Astrocyte (in vitro differentiated cells and primary cell): ENCODE measurements at regions not wholly inside any gene's neighbourhood (a gene's known extent, or its start where the extent isn't known, plus 50 kb on each side); places are given as distances from the start of the nearest gene placed in this dataset.

ENCODE experiments used
- DNase-seq: peaks from one replicate; pipeline ENCODE4 v3.0.0-alpha.2; 2010; ENCODE audit warnings: low read depth
- FAIRE-seq: peaks from 2 replicates; lab custom pipeline; 2011; peaks lifted over from hg19 to GRCh38; lab: Jason Lieb, UNC
- H2AFZ ChIP-seq: 2 replicates; pipeline ENCODE4 v1.6.0; 2012; ENCODE audit warnings: low read depth, low read length, inconsistent platforms
- H3K27ac ChIP-seq: 2 replicates; pipeline ENCODE4 v1.5.1; 2011; ENCODE audit warnings: low read depth, low read length, inconsistent platforms
- H3K27me3 ChIP-seq: 2 replicates; pipeline ENCODE4 v1.6.0; 2011; ENCODE audit warnings: low read length, inconsistent platforms; ENCODE audit not compliant: insufficient read depth
- H3K36me3 ChIP-seq: 2 replicates; pipeline ENCODE4 v1.5.1; 2011; ENCODE audit warnings: low read length, inconsistent platforms; ENCODE audit not compliant: insufficient read depth
- H3K4me1 ChIP-seq: 2 replicates; pipeline ENCODE4 v1.5.1; 2011; ENCODE audit warnings: low read length, inconsistent platforms; ENCODE audit not compliant: insufficient read depth
- H3K4me2 ChIP-seq: 2 replicates; pipeline ENCODE4 v1.6.0; 2012; ENCODE audit warnings: low read length, inconsistent platforms
- H3K4me3 ChIP-seq: 2 replicates; pipeline ENCODE4 v1.5.1; 2011; ENCODE audit warnings: low read depth, mild to moderate bottlenecking, low read length, inconsistent platforms; ENCODE audit not compliant: insufficient read depth
- H3K79me2 ChIP-seq: 2 replicates; pipeline ENCODE4 v1.6.0; 2012; ENCODE audit warnings: mild to moderate bottlenecking, low read length, inconsistent platforms; ENCODE audit not compliant: insufficient read depth
- H3K9ac ChIP-seq: 2 replicates; pipeline ENCODE4 v1.6.0; 2012; ENCODE audit warnings: mild to moderate bottlenecking, low read length, inconsistent platforms
- H3K9me3 ChIP-seq: 2 replicates; pipeline ENCODE4 v1.5.1; 2012; ENCODE audit warnings: low read depth, mild to moderate bottlenecking, low read length, inconsistent platforms; ENCODE audit not compliant: insufficient read depth
- H4K20me1 ChIP-seq: 2 replicates; pipeline ENCODE4 v1.6.0; 2012; ENCODE audit warnings: low read length, inconsistent platforms; ENCODE audit not compliant: insufficient read depth
- H3K27ac Mint-ChIP-seq: one replicate; pipeline ENCODE4 v1.8.0; 2021; ENCODE audit warnings: mild to moderate bottlenecking, mixed read lengths; ENCODE audit not compliant: unreplicated experiment
- H3K27me3 Mint-ChIP-seq: one replicate; pipeline ENCODE4 v1.8.0; 2021; ENCODE audit warnings: low read depth, mixed read lengths; ENCODE audit not compliant: unreplicated experiment
- H3K36me3 Mint-ChIP-seq: one replicate; pipeline ENCODE4 v1.8.0; 2021; ENCODE audit warnings: low read depth, mixed read lengths; ENCODE audit not compliant: unreplicated experiment
- H3K4me1 Mint-ChIP-seq: one replicate; pipeline ENCODE4 v1.8.0; 2021; ENCODE audit warnings: low read depth, mixed read lengths; ENCODE audit not compliant: unreplicated experiment
- H3K4me3 Mint-ChIP-seq: one replicate; pipeline ENCODE4 v1.8.0; 2021; ENCODE audit warnings: mild to moderate bottlenecking, moderate library complexity, mixed read lengths; ENCODE audit not compliant: unreplicated experiment
- H3K9me3 Mint-ChIP-seq: one replicate; pipeline ENCODE4 v1.8.0; 2021; ENCODE audit warnings: mild to moderate bottlenecking, mixed read lengths; ENCODE audit not compliant: unreplicated experiment
- EZH2 ChIP-seq: IDR thresholded peaks from 2 replicates; pipeline ENCODE4 v1.6.1; 2012; ENCODE audit warnings: mild to moderate bottlenecking, low read length, inconsistent platforms; ENCODE audit not compliant: insufficient read depth
- TF ChIP-seq, protein P1 (sequence below): IDR thresholded peaks from 2 replicates; pipeline ENCODE4 v1.5.1; 2011; ENCODE audit warnings: low read depth, mild to moderate bottlenecking, inconsistent platforms, low read length, moderate library complexity; ENCODE audit not compliant: insufficient read depth

DNA sequence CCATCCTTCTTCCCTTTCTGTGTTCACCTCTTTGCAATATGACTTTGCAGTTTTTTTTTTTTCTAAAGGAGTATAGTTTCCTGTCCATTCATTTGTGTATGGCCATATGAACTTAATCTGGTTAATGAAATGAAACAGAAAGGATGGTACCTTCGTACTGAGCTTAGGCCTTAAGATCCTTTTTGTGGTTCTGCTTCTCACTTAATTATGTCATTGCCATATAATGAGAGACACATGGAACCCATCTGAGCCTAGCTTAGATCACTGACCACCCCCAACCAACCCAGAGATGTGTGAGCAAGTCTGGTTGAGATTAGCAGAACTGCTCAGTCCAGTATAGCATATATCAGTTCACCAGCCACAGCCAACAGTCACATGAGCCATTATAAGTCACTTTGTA, 1179.6 kb downstream of the HACE1 start:
- H3K4me3 ChIP-seq: no peak overlapping the region
- no peak overlapping the region for H3K4me3 Mint-ChIP-seq
- no peaks in the 10 kb centered on the region for H3K36me3 ChIP-seq
- H3K9ac ChIP-seq: no peak overlapping the region
- no peak overlapping the region for H3K27ac Mint-ChIP-seq
- H2AFZ ChIP-seq: no peak overlapping the region
- peaks cover 2% of the 10 kb centered on the region for H3K9me3 ChIP-seq
- no peaks in the 10 kb centered on the region for H3K27me3 Mint-ChIP-seq
- H3K4me1 Mint-ChIP-seq: peaks cover 4% of the 10 kb centered on the region
- no peaks in the 10 kb centered on the region for H3K36me3 Mint-ChIP-seq
- TF ChIP-seq, protein P1, sequence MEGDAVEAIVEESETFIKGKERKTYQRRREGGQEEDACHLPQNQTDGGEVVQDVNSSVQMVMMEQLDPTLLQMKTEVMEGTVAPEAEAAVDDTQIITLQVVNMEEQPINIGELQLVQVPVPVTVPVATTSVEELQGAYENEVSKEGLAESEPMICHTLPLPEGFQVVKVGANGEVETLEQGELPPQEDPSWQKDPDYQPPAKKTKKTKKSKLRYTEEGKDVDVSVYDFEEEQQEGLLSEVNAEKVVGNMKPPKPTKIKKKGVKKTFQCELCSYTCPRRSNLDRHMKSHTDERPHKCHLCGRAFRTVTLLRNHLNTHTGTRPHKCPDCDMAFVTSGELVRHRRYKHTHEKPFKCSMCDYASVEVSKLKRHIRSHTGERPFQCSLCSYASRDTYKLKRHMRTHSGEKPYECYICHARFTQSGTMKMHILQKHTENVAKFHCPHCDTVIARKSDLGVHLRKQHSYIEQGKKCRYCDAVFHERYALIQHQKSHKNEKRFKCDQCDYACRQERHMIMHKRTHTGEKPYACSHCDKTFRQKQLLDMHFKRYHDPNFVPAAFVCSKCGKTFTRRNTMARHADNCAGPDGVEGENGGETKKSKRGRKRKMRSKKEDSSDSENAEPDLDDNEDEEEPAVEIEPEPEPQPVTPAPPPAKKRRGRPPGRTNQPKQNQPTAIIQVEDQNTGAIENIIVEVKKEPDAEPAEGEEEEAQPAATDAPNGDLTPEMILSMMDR: no peak
- no peak for TF ChIP-seq EZH2
- FAIRE-seq: no peak
- DNase-seq: no peak
- H3K4me2 ChIP-seq: no peak overlapping the region
- H4K20me1 ChIP-seq: no peaks in the 10 kb centered on the region
- H3K79me2 ChIP-seq: no peaks in the 10 kb centered on the region
- no peaks in the 10 kb centered on the region for H3K27me3 ChIP-seq
- no peak overlapping the region for H3K27ac ChIP-seq
- no peaks in the 10 kb centered on the region for H3K9me3 Mint-ChIP-seq
- no peaks in the 10 kb centered on the region for H3K4me1 ChIP-seq

DNA sequence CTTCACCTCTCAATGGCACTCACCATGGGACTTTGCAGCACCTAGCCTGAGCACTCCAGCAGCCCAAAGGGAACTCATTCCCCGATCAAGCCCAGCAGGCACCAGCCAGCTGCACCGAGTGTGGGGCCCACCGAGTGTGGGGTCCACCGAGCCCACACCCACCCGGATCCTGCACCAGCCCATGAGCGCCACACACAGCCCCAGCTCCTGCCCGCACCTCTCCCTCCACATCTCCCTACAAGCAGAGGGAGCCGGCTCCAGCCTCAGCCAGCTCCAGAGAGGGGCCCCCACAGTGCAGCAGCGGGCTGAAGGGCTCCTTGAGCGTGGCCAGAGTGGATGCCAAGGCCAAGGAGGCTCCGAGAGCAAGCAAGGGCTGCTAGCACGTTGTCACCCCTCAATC, 1182.4 kb downstream of the HACE1 start:
- no peak overlapping the region for H3K27ac Mint-ChIP-seq
- no peaks in the 10 kb centered on the region for H3K9me3 Mint-ChIP-seq

GRCh38 chr6:103675807-103676406, 1183.8 kb downstream of the HACE1 start:
- no peak overlapping the region for H3K9ac ChIP-seq
- no peak for FAIRE-seq
- H3K9me3 ChIP-seq: peaks cover 2% of the 10 kb centered on the region
- no peak overlapping the region for H3K27ac ChIP-seq
- H3K4me2 ChIP-seq: peak overlapping the region; percentile 31
- peaks cover 4% of the 10 kb centered on the region for H3K4me1 Mint-ChIP-seq
- H3K36me3 Mint-ChIP-seq: no peaks in the 10 kb centered on the region
- H3K9me3 Mint-ChIP-seq: no peaks in the 10 kb centered on the region
- no peak overlapping the region for H3K4me3 ChIP-seq
- H3K27ac Mint-ChIP-seq: peak overlapping the region; percentile 83
- H4K20me1 ChIP-seq: no peaks in the 10 kb centered on the region
- no peaks in the 10 kb centered on the region for H3K79me2 ChIP-seq
- no peaks in the 10 kb centered on the region for H3K27me3 Mint-ChIP-seq
- TF ChIP-seq, protein P1: no peak
- no peak for TF ChIP-seq EZH2
- no peak overlapping the region for H3K4me3 Mint-ChIP-seq
- H3K27me3 ChIP-seq: no peaks in the 10 kb centered on the region
- no peak for DNase-seq
- no peak overlapping the region for H2AFZ ChIP-seq
- no peaks in the 10 kb centered on the region for H3K4me1 ChIP-seq
- H3K36me3 ChIP-seq: no peaks in the 10 kb centered on the region

More for the DNA sequence above, 1182.4 kb downstream of the HACE1 start:
- H3K4me2 ChIP-seq: no peak overlapping the region
- Mint-ChIP-seq H3K4me3 (no peak overlapping the region), H3K4me1 (peaks cover 4% of the 10 kb centered on the region), H3K27me3 (no peaks in the 10 kb centered on the region), H3K36me3 (no peaks in the 10 kb centered on the region)
- no peak overlapping the region for H2AFZ ChIP-seq
- no peaks in the 10 kb centered on the region for H4K20me1 ChIP-seq
- H3K9me3 ChIP-seq: peaks cover 2% of the 10 kb centered on the region
- DNase-seq (no peak), FAIRE-seq (no peak)
- no peaks in the 10 kb centered on the region for H3K27me3 ChIP-seq
- H3K4me1 ChIP-seq: no peaks in the 10 kb centered on the region
- H3K36me3 ChIP-seq: no peaks in the 10 kb centered on the region
- H3K27ac ChIP-seq: no peak overlapping the region
- no peak for TF ChIP-seq EZH2
- TF ChIP-seq, protein P1: no peak
- H3K9ac ChIP-seq: no peak overlapping the region
- H3K79me2 ChIP-seq: no peaks in the 10 kb centered on the region
- no peak overlapping the region for H3K4me3 ChIP-seq
